NT2/D1 (cell line): ENCODE measurements at regions not wholly inside any gene's neighbourhood (a gene's known extent, or its start where the extent isn't known, plus 50 kb on each side); places are given as distances from the start of the nearest gene placed in this dataset.

Experiments used
- SUZ12 ChIP-seq: IDR thresholded peaks from 2 replicates; pipeline ENCODE4 v1.6.1; 2011; ENCODE audit not compliant: insufficient read length, insufficient read depth; ENCODE audit errors: extremely low read depth
- YY1 ChIP-seq: IDR thresholded peaks from 2 replicates; pipeline ENCODE4 v1.6.1; 2011; ENCODE audit not compliant: insufficient read length, insufficient read depth
- ZNF274 ChIP-seq: IDR thresholded peaks from 2 replicates; pipeline ENCODE4 v1.6.1; 2011; ENCODE audit warnings: mild to moderate bottlenecking, low read depth, low read length

GRCh38 chr20:12649234-12649633 lies 359.5 kb upstream of the SPTLC3 start:
- TF ChIP-seq SUZ12 = no peak
- TF ChIP-seq ZNF274 = no peak
- no peak for TF ChIP-seq YY1
